ENCODE measurements at regions not wholly inside any gene's neighbourhood (a gene's known extent, or its start where the extent isn't known, plus 50 kb on each side); places are given as distances from the start of the nearest gene placed in this dataset.

DNA sequence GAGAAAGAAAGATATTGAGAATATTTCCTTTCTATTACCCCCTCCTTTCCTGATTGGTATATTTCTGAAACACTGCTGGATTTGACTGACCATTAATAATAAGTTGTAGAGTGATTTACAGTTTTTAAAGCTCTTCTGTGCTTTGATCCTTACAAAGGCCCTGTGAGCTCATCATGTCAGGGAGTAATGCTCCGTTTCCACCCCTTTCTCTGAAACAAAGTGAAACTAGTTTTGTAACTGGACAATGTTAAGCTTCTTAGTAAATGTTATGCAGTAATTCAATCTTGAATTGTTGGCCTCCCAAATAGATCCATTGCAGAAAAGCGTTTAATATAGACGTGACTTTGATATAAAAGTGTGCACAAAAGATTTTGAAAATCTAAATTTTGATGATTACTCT, 190.1 kb upstream of the GNPDA2 start:
- TF ChIP-seq CTCF (conservative IDR thresholded peaks at IDR 0.05; ENCODE audit: low read depth, low read length), result no peak
- no peak for TF ChIP-seq EZH2phosphoT487 (IDR thresholded peaks at IDR 0.05; ENCODE audit: borderline replicate concordance, low read length)
